ENCODE measurements at regions not wholly inside any gene's neighbourhood (a gene's known extent, or its start where the extent isn't known, plus 50 kb on each side); places are given as distances from the start of the nearest gene placed in this dataset.

DNA sequence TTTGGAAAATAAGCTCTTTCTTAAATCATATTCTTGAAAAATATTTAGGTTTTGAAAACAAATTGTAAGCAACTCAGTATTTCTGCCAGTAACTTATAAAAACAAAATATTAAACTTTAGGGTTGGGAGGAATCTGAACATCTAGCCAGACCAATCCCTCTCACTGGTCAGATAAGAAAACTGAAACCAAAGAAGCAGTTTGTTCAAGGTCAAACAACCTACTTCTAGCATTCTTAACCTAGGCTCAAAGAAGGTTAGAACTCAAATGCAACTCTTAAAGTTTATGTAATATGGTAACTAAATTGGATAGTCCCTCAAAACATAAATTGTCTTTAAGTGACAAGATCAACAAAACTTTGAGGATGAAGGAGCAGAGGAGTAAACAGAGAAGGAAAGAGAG is 374.9 kb upstream of the TNC start:
- TF ChIP-seq, protein P1, sequence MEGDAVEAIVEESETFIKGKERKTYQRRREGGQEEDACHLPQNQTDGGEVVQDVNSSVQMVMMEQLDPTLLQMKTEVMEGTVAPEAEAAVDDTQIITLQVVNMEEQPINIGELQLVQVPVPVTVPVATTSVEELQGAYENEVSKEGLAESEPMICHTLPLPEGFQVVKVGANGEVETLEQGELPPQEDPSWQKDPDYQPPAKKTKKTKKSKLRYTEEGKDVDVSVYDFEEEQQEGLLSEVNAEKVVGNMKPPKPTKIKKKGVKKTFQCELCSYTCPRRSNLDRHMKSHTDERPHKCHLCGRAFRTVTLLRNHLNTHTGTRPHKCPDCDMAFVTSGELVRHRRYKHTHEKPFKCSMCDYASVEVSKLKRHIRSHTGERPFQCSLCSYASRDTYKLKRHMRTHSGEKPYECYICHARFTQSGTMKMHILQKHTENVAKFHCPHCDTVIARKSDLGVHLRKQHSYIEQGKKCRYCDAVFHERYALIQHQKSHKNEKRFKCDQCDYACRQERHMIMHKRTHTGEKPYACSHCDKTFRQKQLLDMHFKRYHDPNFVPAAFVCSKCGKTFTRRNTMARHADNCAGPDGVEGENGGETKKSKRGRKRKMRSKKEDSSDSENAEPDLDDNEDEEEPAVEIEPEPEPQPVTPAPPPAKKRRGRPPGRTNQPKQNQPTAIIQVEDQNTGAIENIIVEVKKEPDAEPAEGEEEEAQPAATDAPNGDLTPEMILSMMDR (IDR thresholded peaks at IDR 0.05; ENCODE audit: low read length): no peak
- TF ChIP-seq EZH2 (optimal IDR thresholded peaks at IDR 0.05; ENCODE audit: low read depth, low read length) (no peak), EZH2phosphoT487 (IDR thresholded peaks at IDR 0.05; ENCODE audit: low read length) (no peak)
